Kidney capillary endothelial cell (primary cell): ENCODE measurements at regions not wholly inside any gene's neighbourhood (a gene's known extent, or its start where the extent isn't known, plus 50 kb on each side); places are given as distances from the start of the nearest gene placed in this dataset.

Source experiments
- DNase-seq: peaks from one replicate; pipeline ENCODE4 v3.0.0-alpha.2; 2018; ENCODE audit warnings: low spot score

- DNase-seq, result no peak
Measured at GRCh38 chr12:24473097-24473496, 475.8 kb downstream of the BCAT1 start.

GRCh38 chr12:24470050-24470449, 478.9 kb downstream of the BCAT1 start:
- DNase-seq, result no peak

GRCh38 chr12:24469089-24469488, 479.8 kb downstream of the BCAT1 start:
- no peak for DNase-seq

- no peak for DNase-seq
Measured at GRCh38 chr12:24467226-24467625, 481.7 kb downstream of the BCAT1 start.

- no peak for DNase-seq
Measured at GRCh38 chr12:24463375-24463774, 485.5 kb downstream of the BCAT1 start.

GRCh38 chr12:24462946-24463345, 486.0 kb downstream of the BCAT1 start:
- no peak for DNase-seq

- DNase-seq, result no peak
Measured at GRCh38 chr12:24460506-24460905, 488.4 kb downstream of the BCAT1 start.

GRCh38 chr12:24460099-24460498, 488.8 kb downstream of the BCAT1 start:
- no peak for DNase-seq

GRCh38 chr12:24455811-24456210, 493.1 kb downstream of the BCAT1 start:
- no peak for DNase-seq

GRCh38 chr12:24447678-24448077, 498.2 kb upstream of the SOX5 start:
- no peak for DNase-seq

- no peak for DNase-seq
Measured at GRCh38 chr12:24446287-24446686, 496.8 kb upstream of the SOX5 start.

- DNase-seq, result no peak
Measured at GRCh38 chr12:24444634-24445033, 495.2 kb upstream of the SOX5 start.

- DNase-seq, result no peak
Measured at GRCh38 chr12:24441458-24441857, 492.0 kb upstream of the SOX5 start.

- DNase-seq, result no peak
Measured at GRCh38 chr12:24436667-24437066, 487.2 kb upstream of the SOX5 start.

GRCh38 chr12:24431872-24432271, 482.4 kb upstream of the SOX5 start:
- no peak for DNase-seq

- DNase-seq, result no peak
Measured at GRCh38 chr12:24427776-24428175, 478.3 kb upstream of the SOX5 start.

- DNase-seq, result no peak
Measured at GRCh38 chr12:24425601-24425970, 476.1 kb upstream of the SOX5 start.

- DNase-seq, result no peak
Measured at GRCh38 chr12:24424889-24425600, 475.6 kb upstream of the SOX5 start.

- no peak for DNase-seq
Measured at GRCh38 chr12:24424376-24424775, 474.9 kb upstream of the SOX5 start.

GRCh38 chr12:24423611-24424010, 474.1 kb upstream of the SOX5 start:
- no peak for DNase-seq

- no peak for DNase-seq
Measured at GRCh38 chr12:24421759-24422158, 472.3 kb upstream of the SOX5 start.

GRCh38 chr12:24418157-24418556, 468.7 kb upstream of the SOX5 start:
- DNase-seq, result no peak

GRCh38 chr12:24416423-24417109, 467.1 kb upstream of the SOX5 start:
- DNase-seq, result no peak

GRCh38 chr12:24415934-24416333, 466.5 kb upstream of the SOX5 start:
- DNase-seq, result no peak
